DOHH2 (cell line): ENCODE measurements at regions not wholly inside any gene's neighbourhood (a gene's known extent, or its start where the extent isn't known, plus 50 kb on each side); places are given as distances from the start of the nearest gene placed in this dataset.

Experiments
- CTCF ChIP-seq: fragments of 200-600 bp; sonication (generic); IDR thresholded peaks from one replicate; pipeline ENCODE4 v1.5.1; 2014; ENCODE audit warnings: antibody characterized with exemption, mild to moderate bottlenecking, low read depth, low read length; ENCODE audit not compliant: poor library complexity, severe bottlenecking
- EZH2phosphoT487 ChIP-seq: fragments of 200-600 bp; sonication (generic); IDR thresholded peaks from 2 replicates; pipeline ENCODE4 v1.6.1; 2017; ENCODE audit warnings: borderline replicate concordance, mild to moderate bottlenecking, antibody characterized with exemption, low read length, moderate library complexity, mixed read lengths

GRCh38 chr5:158534203-158534602 lies 565.5 kb downstream of the EBF1 start:
- TF ChIP-seq CTCF (no peak), EZH2phosphoT487 (no peak)
